Stomach (tissue), 8 donors: ENCODE measurements at regions not wholly inside any gene's neighbourhood (a gene's known extent, or its start where the extent isn't known, plus 50 kb on each side); places are given as distances from the start of the nearest gene placed in this dataset.

Experiments
- DNase-seq, 2 donors: peaks; one replicate each; pipeline versions ENCODE4 v3.0.0 to v3.0.0-alpha.2; 2013 to 2019
- H3K27ac ChIP-seq, 5 donors: fragments of 200-600 bp in 4 of 5; sonication (generic) in 4 of 5; one replicate each; pipeline ENCODE4 v1.5.1; 2013 to 2019; ENCODE audit warnings: mild to moderate bottlenecking in 1 of 5, moderate library complexity in 1 of 5
- H3K27me3 ChIP-seq, 3 donors: fragments of 200-600 bp; sonication (generic); one replicate each; pipeline ENCODE4 v1.5.1; 2017 to 2019; ENCODE audit warnings: mixed run types in 1 of 3
- H3K36me3 ChIP-seq, 4 donors: fragments of 200-600 bp; sonication (generic); 1 replicate in 3 of 4; 2 replicates in 1 of 4; pipeline ENCODE4 v1.5.1; 2016 to 2019
- H3K4me1 ChIP-seq, 4 donors: fragments of 200-600 bp; sonication (generic); one replicate each; pipeline ENCODE4 v1.5.1; 2016 to 2019
- H3K4me3 ChIP-seq, 4 donors: fragments of 200-600 bp; sonication (generic) in 3 of 4; one replicate each; pipeline ENCODE4 v1.5.1; 2016 to 2019; ENCODE audit warnings: mild to moderate bottlenecking in 1 of 4
- H3K9me3 ChIP-seq, 4 donors: fragments of 200-600 bp; sonication (generic); one replicate each; pipeline ENCODE4 v1.5.1; 2016 to 2019
- CTCF ChIP-seq, 7 experiments: fragments of 450-650 bp in 4 of 7; fragments of 200-600 bp in 3 of 7; sonication (generic) in 3 of 7; IDR thresholded peaks; one replicate each; pipeline ENCODE4 v1.5.1; 2016 to 2019; ENCODE audit warnings: antibody characterized with exemption in 7 of 7, control low read depth in 2 of 7, mild to moderate bottlenecking in 1 of 7
- EP300 ChIP-seq: sonication (generic); formaldehyde crosslinking; IDR thresholded peaks from one replicate; pipeline ENCODE4 v1.6.1; 2017; ENCODE audit warnings: antibody characterized with exemption
- POLR2A ChIP-seq, 4 donors: fragments of 450-650 bp; IDR thresholded peaks; one replicate each; pipeline ENCODE4 v1.6.1; 2016; ENCODE audit warnings: antibody characterized with exemption in 4 of 4, control low read depth in 2 of 4, mild to moderate bottlenecking in 1 of 4, moderate library complexity in 1 of 4
- POLR2AphosphoS5 ChIP-seq, 3 donors: sonication (generic); formaldehyde crosslinking; IDR thresholded peaks; one replicate each; pipeline ENCODE4 v1.6.1; 2016; ENCODE audit warnings: antibody characterized with exemption in 3 of 3
- WGBS, 5 donors: extraction: QIAGEN DNeasy Blood & Tissue Kit in 3 of 5; methylation state at CpG; one replicate each; pipeline versions ENCODE4 v1.1.5 to v1.1.7; 2013 to 2018; 5-methylcytosine and 5-hydroxymethylcytosine counted together
- intact Hi-C: fragments of 100-400 bp; cut with DNase I; formaldehyde crosslinking; loops from one replicate; pipeline ENCODE4 v1.15.1; 2023; ENCODE audit warnings: low total_unique reads
- donor health status: healthy with polysubstance abuse.
- donor health status: Bipolar disorder and iron deficiency.
- donor health status: healthy.

GRCh38 chr4:13860126-13860525, 232.6 kb upstream of the BOD1L1 start:
- H3K27ac ChIP-seq = no peak overlapping the region
- TF ChIP-seq CTCF (IDR thresholded peaks at IDR 0.05) (no peak), POLR2AphosphoS5 (IDR thresholded peaks at IDR 0.05) (no peak), POLR2A (IDR thresholded peaks at IDR 0.05) (no peak), EP300 (no peak)
- no peak for DNase-seq
- peaks cover 0 to 11% (median 8%) of the 10 kb centered on the region in 4 donors for H3K9me3 ChIP-seq
- intact Hi-C loops = no loop called here
- H3K4me1 ChIP-seq = no peaks in the 10 kb centered on the region
- H3K27me3 ChIP-seq = no peaks in the 10 kb centered on the region
- 62 to 88% (median 84%) methylated on average over 1 of the region's 1 CpG for WGBS, 5 donors
- no peaks in the 10 kb centered on the region for H3K36me3 ChIP-seq
- no peak overlapping the region for H3K4me3 ChIP-seq

- H3K27me3 ChIP-seq = no peaks in the 10 kb centered on the region
- no peak overlapping the region for H3K4me3 ChIP-seq
- H3K27ac ChIP-seq = no peak overlapping the region
- 49 to 58% (median 50%) methylated on average over 7 of the region's 7 CpGs for WGBS, 5 donors
- H3K9me3 ChIP-seq = peaks cover 0 to 11% (median 8%) of the 10 kb centered on the region in 4 donors
- intact Hi-C loops = no loop called here
- H3K4me1 ChIP-seq = no peaks in the 10 kb centered on the region
- H3K36me3 ChIP-seq = no peaks in the 10 kb centered on the region
- TF ChIP-seq POLR2AphosphoS5 (IDR thresholded peaks at IDR 0.05) = no peak
- no peak for TF ChIP-seq EP300
- TF ChIP-seq CTCF (IDR thresholded peaks at IDR 0.05) = no peak
- TF ChIP-seq POLR2A (IDR thresholded peaks at IDR 0.05) = no peak
- no peak for DNase-seq
Measured at GRCh38 chr4:13865871-13866669, 238.5 kb upstream of the BOD1L1 start.

- TF ChIP-seq CTCF (IDR thresholded peaks at IDR 0.05) = no peak
- TF ChIP-seq POLR2A (IDR thresholded peaks at IDR 0.05) = no peak
- TF ChIP-seq EP300 = no peak
- no peak for TF ChIP-seq POLR2AphosphoS5 (IDR thresholded peaks at IDR 0.05)
- no peak overlapping the region for H3K4me3 ChIP-seq
- no peaks in the 10 kb centered on the region for H3K27me3 ChIP-seq
- intact Hi-C loops = no loop called here
- H3K9me3 ChIP-seq = peaks cover 0 to 11% (median 7%) of the 10 kb centered on the region in 4 donors
- no peaks in the 10 kb centered on the region for H3K4me1 ChIP-seq
- H3K27ac ChIP-seq = no peak overlapping the region
- DNase-seq = no peak
- WGBS, 5 donors = 6 to 86% (median 43%) methylated on average over 1 of the region's 1 CpG
- no peaks in the 10 kb centered on the region for H3K36me3 ChIP-seq
Measured at GRCh38 chr4:13866881-13867280, 239.4 kb upstream of the BOD1L1 start.

GRCh38 chr4:13872155-13872554, 244.6 kb upstream of the BOD1L1 start:
- Histone ChIP-seq H3K9me3 (no peaks in the 10 kb centered on the region), H3K4me3 (no peak overlapping the region), H3K4me1 (no peaks in the 10 kb centered on the region), H3K36me3 (no peaks in the 10 kb centered on the region), H3K27ac (no peak overlapping the region), H3K27me3 (no peaks in the 10 kb centered on the region)
- TF ChIP-seq CTCF (IDR thresholded peaks at IDR 0.05) (no peak), EP300 (no peak), POLR2A (IDR thresholded peaks at IDR 0.05) (no peak), POLR2AphosphoS5 (IDR thresholded peaks at IDR 0.05) (no peak)
- intact Hi-C loops = no loop called here
- DNase-seq = no peak
